Smooth muscle cell (in vitro differentiated cells): ENCODE measurements at regions not wholly inside any gene's neighbourhood (a gene's known extent, or its start where the extent isn't known, plus 50 kb on each side); places are given as distances from the start of the nearest gene placed in this dataset.

Experiments used
- DNase-seq: peaks from one replicate; lab custom pipeline; 2025; ENCODE audit not compliant: unreplicated experiment; lab: John Stamatoyannopoulos, UW
- H2AFZ ChIP-seq: fragments of 200-600 bp; sonication (generic); 2 replicates; pipeline ENCODE4 v1.6.0; 2016; ENCODE audit warnings: antibody characterized with exemption, low read depth, mild to moderate bottlenecking
- H3F3A ChIP-seq: fragments of 200-600 bp; sonication (generic); 2 replicates; pipeline ENCODE4 v1.6.0; 2017; ENCODE audit warnings: antibody characterized with exemption, low read depth
- H3K27ac ChIP-seq: fragments of 200-600 bp; sonication (generic); 2 replicates; pipeline ENCODE4 v1.5.1; 2016; ENCODE audit warnings: low read depth, mild to moderate bottlenecking
- H3K27me3 ChIP-seq: fragments of 200-600 bp; sonication (generic); 2 replicates; pipeline ENCODE4 v1.6.1; 2016; ENCODE audit warnings: low read depth, mild to moderate bottlenecking
- H3K36me3 ChIP-seq: fragments of 200-600 bp; sonication (generic); 2 replicates; pipeline ENCODE4 v1.5.1; 2016; ENCODE audit warnings: low read depth
- H3K4me1 ChIP-seq: fragments of 200-600 bp; sonication (generic); 2 replicates; pipeline ENCODE4 v1.5.1; 2016; ENCODE audit warnings: low read depth
- H3K4me2 ChIP-seq: fragments of 200-600 bp; sonication (generic); 2 replicates; pipeline ENCODE4 v1.6.0; 2016; ENCODE audit warnings: mild to moderate bottlenecking
- H3K4me3 ChIP-seq: fragments of 200-600 bp; sonication (generic); 2 replicates; pipeline ENCODE4 v1.5.1; 2016; ENCODE audit warnings: mild to moderate bottlenecking
- H3K79me2 ChIP-seq: fragments of 200-600 bp; sonication (generic); 2 replicates; pipeline ENCODE4 v1.6.0; 2016; ENCODE audit warnings: low read depth, mild to moderate bottlenecking
- H3K9ac ChIP-seq: fragments of 200-600 bp; sonication (generic); 2 replicates; pipeline ENCODE4 v1.6.0; 2016; ENCODE audit warnings: low read depth
- H3K9me3 ChIP-seq: fragments of 200-600 bp; sonication (generic); replicated peaks from 2 replicates; pipeline ENCODE4 v1.5.1; 2016; ENCODE audit warnings: low read depth
- H4K20me1 ChIP-seq: fragments of 200-600 bp; sonication (generic); 2 replicates; pipeline ENCODE4 v1.6.0; 2016; ENCODE audit warnings: low read depth
- CTCF ChIP-seq: fragments of 200-600 bp; sonication (generic); IDR thresholded peaks from 2 replicates; pipeline ENCODE4 v1.5.1; 2017; ENCODE audit warnings: borderline replicate concordance, mild to moderate bottlenecking, antibody characterized with exemption; ENCODE audit not compliant: insufficient read depth, poor library complexity, severe bottlenecking
- WGBS: methylation state at CpG from one replicate; pipeline ENCODE4 v1.1.7; 2016; ENCODE audit warnings: low lambda C conversion rate; 5-methylcytosine and 5-hydroxymethylcytosine counted together

GRCh38 chr22:27504360-27505253, 296.9 kb downstream of the MN1 start:
- Histone ChIP-seq H2AFZ (no peak overlapping the region), H3K4me2 (no peak overlapping the region), H3K36me3 (no peaks in the 10 kb centered on the region), H3K9ac (no peak overlapping the region), H3K79me2 (no peaks in the 10 kb centered on the region), H3K9me3 (no peaks in the 10 kb centered on the region), H3K27me3 (peaks cover 7% of the 10 kb centered on the region), H3K4me1 (peaks cover 6% of the 10 kb centered on the region), H3F3A (no peaks in the 10 kb centered on the region), H4K20me1 (no peaks in the 10 kb centered on the region), H3K4me3 (no peak overlapping the region), H3K27ac (no peak overlapping the region)
- WGBS = 93% methylated on average over 18 of the region's 18 CpGs
- no peak for TF ChIP-seq CTCF
- DNase-seq = no peak

GRCh38 chr22:27507111-27507611, 294.4 kb downstream of the MN1 start:
- no peak overlapping the region for H3K4me2 ChIP-seq
- no peak overlapping the region for H3K27ac ChIP-seq
- H3K4me1 ChIP-seq = no peaks in the 10 kb centered on the region
- no peaks in the 10 kb centered on the region for H3F3A ChIP-seq
- H3K4me3 ChIP-seq = no peak overlapping the region
- H3K27me3 ChIP-seq = peaks cover 25% of the 10 kb centered on the region
- H4K20me1 ChIP-seq = no peaks in the 10 kb centered on the region
- TF ChIP-seq CTCF = no peak
- H2AFZ ChIP-seq = no peak overlapping the region
- H3K9ac ChIP-seq = no peak overlapping the region
- no peaks in the 10 kb centered on the region for H3K36me3 ChIP-seq
- whole genome bisulfite sequencing = 85% methylated on average over 2 of the region's 2 CpGs
- no peak for DNase-seq
- no peaks in the 10 kb centered on the region for H3K9me3 ChIP-seq
- H3K79me2 ChIP-seq = no peaks in the 10 kb centered on the region

- Histone ChIP-seq H3K27me3 (peaks cover 25% of the 10 kb centered on the region), H3K36me3 (no peaks in the 10 kb centered on the region), H3K9ac (no peak overlapping the region), H3K79me2 (no peaks in the 10 kb centered on the region), H3F3A (no peaks in the 10 kb centered on the region), H3K27ac (no peak overlapping the region), H3K4me1 (no peaks in the 10 kb centered on the region), H3K4me2 (no peak overlapping the region), H3K4me3 (no peak overlapping the region), H2AFZ (no peak overlapping the region), H3K9me3 (no peaks in the 10 kb centered on the region), H4K20me1 (no peaks in the 10 kb centered on the region)
- WGBS = 92% methylated on average over 4 of the region's 4 CpGs
- DNase-seq = no peak
- TF ChIP-seq CTCF = no peak
Observed at GRCh38 chr22:27507935-27508526, 293.5 kb downstream of the MN1 start.
